Coronary artery (tissue), 2 donors: ENCODE measurements at regions not wholly inside any gene's neighbourhood (a gene's known extent, or its start where the extent isn't known, plus 50 kb on each side); places are given as distances from the start of the nearest gene placed in this dataset.

Experiments used
- DNase-seq: peaks from one replicate; pipeline ENCODE4 v3.0.0-alpha.2; 2017; ENCODE audit warnings: low spot score
- H3K27ac ChIP-seq, 2 donors: fragments of 200-600 bp; sonication (generic); one replicate each; pipeline ENCODE4 v1.5.1; 2016 to 2019
- H3K4me3 ChIP-seq: fragments of 200-600 bp; sonication (generic); 2 replicates; pipeline ENCODE4 v1.5.1; 2016; ENCODE audit warnings: mild to moderate bottlenecking, moderate library complexity
- CTCF ChIP-seq: fragments of 200-600 bp; sonication (generic); IDR thresholded peaks from one replicate; pipeline ENCODE4 v1.5.1; 2019; ENCODE audit warnings: antibody characterized with exemption

- TF ChIP-seq CTCF: no peak
- DNase-seq: no peak
- Histone ChIP-seq H3K4me3 (no peak overlapping the region), H3K27ac (no peak overlapping the region)
These were observed 319.8 kb upstream of the SLC7A11 start for GRCh38 chr4:138561906-138562305.

GRCh38 chr4:138561276-138561880 is 319.2 kb upstream of the SLC7A11 start:
- DNase-seq: no peak
- no peak for TF ChIP-seq CTCF

GRCh38 chr4:138560448-138560847 is 318.3 kb upstream of the SLC7A11 start:
- TF ChIP-seq CTCF: no peak
- Histone ChIP-seq H3K27ac (no peak overlapping the region), H3K4me3 (no peak overlapping the region)
- no peak for DNase-seq

More at GRCh38 chr4:138561276-138561880, 319.2 kb upstream of the SLC7A11 start:
- Histone ChIP-seq H3K27ac (no peak overlapping the region), H3K4me3 (no peak overlapping the region)

DNA sequence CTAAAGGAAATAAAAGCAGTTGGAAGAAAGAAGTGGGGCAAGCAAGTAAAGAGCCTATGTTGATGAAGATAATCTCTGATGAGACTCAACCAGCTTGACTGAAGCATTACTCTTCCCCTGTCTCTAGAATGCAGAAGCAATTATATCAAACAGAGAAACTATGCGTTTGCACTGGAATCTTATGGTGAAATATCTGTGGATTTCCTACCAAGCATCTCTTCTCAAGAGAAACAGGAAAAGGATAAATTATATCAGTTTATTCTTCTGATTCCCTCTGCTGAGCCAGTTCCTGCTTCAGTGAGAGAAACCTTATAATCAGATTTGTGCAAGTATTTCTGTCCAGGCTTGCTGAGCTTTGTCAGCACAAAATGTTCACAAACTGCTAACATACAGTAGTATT is 316.7 kb upstream of the SLC7A11 start:
- no peak for DNase-seq
- TF ChIP-seq CTCF: no peak
- Histone ChIP-seq H3K4me3 (no peak overlapping the region), H3K27ac (no peak overlapping the region)

GRCh38 chr4:138555584-138555983 is 313.4 kb upstream of the SLC7A11 start:
- DNase-seq: no peak
- Histone ChIP-seq H3K4me3 (no peak overlapping the region), H3K27ac (no peak overlapping the region)
- TF ChIP-seq CTCF: no peak

DNA sequence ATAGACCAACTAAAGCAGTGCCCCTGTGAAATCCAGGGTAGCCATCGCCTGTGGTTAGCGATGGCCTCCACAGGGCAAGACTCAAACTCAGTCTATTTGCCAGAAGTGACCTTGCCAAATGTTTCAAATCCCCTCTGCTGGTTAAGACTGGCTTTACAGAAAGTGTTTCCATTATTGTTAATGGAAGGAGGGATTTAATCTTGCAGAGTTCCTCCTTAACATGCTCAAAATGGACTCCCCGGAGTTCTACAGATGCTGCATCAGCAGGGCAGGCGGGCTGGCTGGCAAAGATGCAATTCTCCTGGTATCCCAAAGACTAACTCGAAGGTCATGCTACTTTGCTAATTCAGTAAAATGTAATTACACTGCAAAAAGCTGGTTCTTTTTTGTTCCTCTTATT is 313.0 kb upstream of the SLC7A11 start:
- H3K27ac ChIP-seq: no peak overlapping the region
- no peak for TF ChIP-seq CTCF
- DNase-seq: no peak

DNA sequence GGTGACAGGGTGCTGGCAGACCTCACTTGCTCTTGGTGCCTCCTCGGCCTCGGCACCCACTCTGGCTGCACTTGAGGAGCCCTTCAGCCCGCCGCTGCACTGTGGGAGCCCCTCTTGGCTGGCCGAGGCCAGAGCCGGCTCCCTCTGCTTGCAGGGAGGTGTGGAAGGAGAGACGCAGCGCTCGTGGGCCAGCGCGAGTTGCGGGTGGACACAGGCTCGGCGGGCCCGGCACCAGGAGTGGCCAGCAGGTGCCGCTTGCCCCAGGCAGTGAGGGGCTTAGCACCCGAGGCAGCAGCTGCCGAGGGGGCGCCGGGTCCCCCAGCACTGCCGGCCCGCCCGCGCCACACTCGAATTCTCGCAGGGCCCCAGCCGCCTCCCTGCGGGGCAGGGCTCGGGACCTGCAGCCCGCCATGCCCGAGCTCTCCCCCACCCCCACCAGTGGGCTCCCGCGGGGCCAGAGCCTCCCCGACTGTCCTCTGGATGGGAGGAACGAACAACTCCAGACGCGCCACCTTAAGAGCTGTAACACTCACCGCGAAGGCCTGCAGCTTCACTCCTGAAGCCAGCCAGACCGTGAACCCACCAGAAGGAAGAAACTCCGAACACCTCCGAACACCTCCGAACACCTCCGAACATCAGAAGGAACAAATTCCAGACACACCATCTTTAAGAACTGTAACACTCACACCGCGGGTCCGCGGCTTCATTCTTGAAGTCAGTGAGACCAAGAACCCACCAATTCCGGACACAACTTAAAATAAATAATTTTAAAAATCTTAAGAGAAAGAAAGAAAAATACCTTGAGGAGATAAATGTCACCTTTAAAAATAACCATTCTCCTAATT is 311.1 kb upstream of the SLC7A11 start:
- no peak overlapping the region for H3K27ac ChIP-seq
- no peak overlapping the region for H3K4me3 ChIP-seq
- TF ChIP-seq CTCF: no peak
- no peak for DNase-seq

More for the DNA sequence above, 313.0 kb upstream of the SLC7A11 start:
- H3K4me3 ChIP-seq: no peak overlapping the region
